Central memory CD8-positive, alpha-beta T cell (primary cell): ENCODE measurements at regions not wholly inside any gene's neighbourhood (a gene's known extent, or its start where the extent isn't known, plus 50 kb on each side); places are given as distances from the start of the nearest gene placed in this dataset.

ENCODE experiments used
- ATAC-seq: fragments of 150-1000 bp; cut with Tn5 transposase; replicated peaks from 2 replicates; pipeline ENCODE4 v1.10.0; 2022; ENCODE audit warnings: mild to moderate bottlenecking, moderate FRiP score, moderate number of reproducible peaks; ENCODE audit not compliant: poor library complexity, severe bottlenecking; ENCODE audit errors: extremely low read depth
- DNase-seq, 2 donors: peaks; one replicate each; pipeline ENCODE4 v3.0.0; 2021; ENCODE audit warnings: low spot score in 2 of 2
- H3K27ac Mint-ChIP-seq: one replicate; pipeline ENCODE4 v1.8.0; 2022; ENCODE audit warnings: low read depth, mild to moderate bottlenecking, moderate library complexity, mixed read lengths
- H3K27me3 Mint-ChIP-seq: one replicate; pipeline ENCODE4 v1.8.0; 2022; ENCODE audit warnings: mixed read lengths
- H3K36me3 Mint-ChIP-seq: one replicate; pipeline ENCODE4 v1.8.0; 2022; ENCODE audit warnings: mild to moderate bottlenecking, moderate library complexity, mixed read lengths; ENCODE audit not compliant: insufficient read depth
- H3K4me1 Mint-ChIP-seq: one replicate; pipeline ENCODE4 v1.8.0; 2022; ENCODE audit warnings: mixed read lengths
- H3K4me3 Mint-ChIP-seq: one replicate; pipeline ENCODE4 v1.8.0; 2022; ENCODE audit warnings: mild to moderate bottlenecking, moderate library complexity, mixed read lengths
- H3K9me3 Mint-ChIP-seq: one replicate; pipeline ENCODE4 v1.8.0; 2022; ENCODE audit warnings: mixed read lengths

GRCh38 chr5:97854871-97855762 is 672.1 kb upstream of the RIOK2 start:
- no peak for ATAC-seq

GRCh38 chr5:97874491-97874890 is 691.4 kb upstream of the RIOK2 start:
- H3K27me3 Mint-ChIP-seq = no peaks in the 10 kb centered on the region
- DNase-seq = no peak
- no peaks in the 10 kb centered on the region for H3K36me3 Mint-ChIP-seq
- no peaks in the 10 kb centered on the region for H3K4me1 Mint-ChIP-seq
- H3K9me3 Mint-ChIP-seq = peaks cover 10% of the 10 kb centered on the region
- H3K4me3 Mint-ChIP-seq = no peak overlapping the region
- no peak for ATAC-seq
- no peak overlapping the region for H3K27ac Mint-ChIP-seq

More at GRCh38 chr5:97854871-97855762, 672.1 kb upstream of the RIOK2 start:
- Mint-ChIP-seq H3K27ac (no peak overlapping the region), H3K4me3 (no peak overlapping the region), H3K9me3 (peaks cover 12% of the 10 kb centered on the region), H3K36me3 (no peaks in the 10 kb centered on the region), H3K4me1 (no peaks in the 10 kb centered on the region), H3K27me3 (no peaks in the 10 kb centered on the region)
- DNase-seq = no peak

DNA sequence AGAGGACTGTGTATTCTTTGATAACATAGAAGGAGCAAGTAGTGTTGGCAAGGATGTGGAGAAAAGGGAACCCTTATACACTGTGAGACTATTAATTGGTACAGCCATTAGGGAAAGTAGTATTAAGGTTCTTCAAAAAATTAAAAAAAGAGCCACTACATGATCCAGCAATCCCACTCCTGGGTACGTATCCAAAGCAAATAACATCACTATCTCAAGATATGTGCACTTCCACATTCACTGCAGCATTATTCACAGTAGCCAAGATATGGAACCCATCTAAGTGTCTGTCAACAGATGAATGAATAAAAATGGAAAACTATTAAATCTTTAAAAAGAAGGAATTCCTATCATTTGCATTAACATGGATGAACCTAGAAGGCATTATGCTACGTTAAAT is 693.2 kb upstream of the RIOK2 start:
- Mint-ChIP-seq H3K4me1 (no peaks in the 10 kb centered on the region), H3K9me3 (peaks cover 5% of the 10 kb centered on the region), H3K4me3 (no peak overlapping the region), H3K27me3 (no peaks in the 10 kb centered on the region), H3K27ac (no peak overlapping the region), H3K36me3 (no peaks in the 10 kb centered on the region)
- ATAC-seq (no peak), DNase-seq (no peak)

GRCh38 chr5:97877588-97877987 is 694.5 kb upstream of the RIOK2 start:
- DNase-seq = no peak
- peaks cover 5% of the 10 kb centered on the region for H3K9me3 Mint-ChIP-seq
- no peak overlapping the region for H3K27ac Mint-ChIP-seq
- H3K4me1 Mint-ChIP-seq = no peaks in the 10 kb centered on the region
- ATAC-seq = no peak
- no peaks in the 10 kb centered on the region for H3K27me3 Mint-ChIP-seq
- no peak overlapping the region for H3K4me3 Mint-ChIP-seq
- H3K36me3 Mint-ChIP-seq = no peaks in the 10 kb centered on the region

- Mint-ChIP-seq H3K4me1 (no peaks in the 10 kb centered on the region), H3K36me3 (no peaks in the 10 kb centered on the region), H3K9me3 (peaks cover 5% of the 10 kb centered on the region), H3K27me3 (no peaks in the 10 kb centered on the region), H3K27ac (no peak overlapping the region), H3K4me3 (no peak overlapping the region)
- no peak for DNase-seq
- ATAC-seq = no peak
Observed at GRCh38 chr5:97888439-97888838, 705.4 kb upstream of the RIOK2 start.

DNA sequence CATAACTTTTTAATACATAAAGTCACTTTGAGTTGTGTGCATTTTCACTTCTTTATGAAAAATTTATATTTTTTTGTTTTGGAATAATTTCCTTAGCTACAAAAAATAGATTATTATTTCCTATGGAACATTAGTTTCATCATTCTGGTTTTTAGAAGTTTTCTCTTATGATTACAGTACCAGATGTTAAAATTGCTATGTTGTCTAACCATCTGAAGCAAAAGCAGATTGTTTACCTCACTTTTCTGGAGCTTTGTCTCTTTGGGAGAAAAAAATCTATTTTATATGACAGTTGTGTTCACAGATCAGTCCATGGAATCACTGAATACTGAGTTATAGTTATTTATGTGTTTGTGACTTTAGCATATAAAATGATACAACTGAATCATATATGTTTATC is 708.9 kb upstream of the RIOK2 start:
- H3K27me3 Mint-ChIP-seq = no peaks in the 10 kb centered on the region
- H3K27ac Mint-ChIP-seq = no peak overlapping the region
- H3K9me3 Mint-ChIP-seq = no peaks in the 10 kb centered on the region
- DNase-seq (no peak), ATAC-seq (no peak)
- no peaks in the 10 kb centered on the region for H3K4me1 Mint-ChIP-seq
- no peaks in the 10 kb centered on the region for H3K36me3 Mint-ChIP-seq
- H3K4me3 Mint-ChIP-seq = no peak overlapping the region

DNA sequence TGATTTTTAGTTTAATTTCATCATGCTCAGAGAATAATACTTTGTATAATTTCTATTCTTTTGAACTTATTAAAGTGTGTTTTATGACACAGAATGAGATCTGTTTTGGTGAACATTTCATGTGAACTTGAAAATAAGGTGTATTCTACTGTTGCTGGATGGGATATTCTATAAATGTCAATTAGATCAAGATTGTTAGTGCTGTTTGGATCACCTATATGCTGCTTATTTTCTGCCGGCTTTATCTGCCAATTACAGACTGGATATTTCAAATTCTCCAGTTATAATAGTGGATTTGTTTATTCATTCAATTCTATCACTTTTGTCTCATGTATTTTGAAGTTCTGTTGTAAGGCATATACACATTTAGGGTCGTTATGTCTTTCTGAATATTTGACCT is 720.7 kb upstream of the RIOK2 start:
- Mint-ChIP-seq H3K4me1 (no peaks in the 10 kb centered on the region), H3K9me3 (peaks cover 17% of the 10 kb centered on the region), H3K4me3 (no peak overlapping the region), H3K27me3 (no peaks in the 10 kb centered on the region), H3K36me3 (no peaks in the 10 kb centered on the region), H3K27ac (no peak overlapping the region)
- DNase-seq (no peak), ATAC-seq (no peak)

DNA sequence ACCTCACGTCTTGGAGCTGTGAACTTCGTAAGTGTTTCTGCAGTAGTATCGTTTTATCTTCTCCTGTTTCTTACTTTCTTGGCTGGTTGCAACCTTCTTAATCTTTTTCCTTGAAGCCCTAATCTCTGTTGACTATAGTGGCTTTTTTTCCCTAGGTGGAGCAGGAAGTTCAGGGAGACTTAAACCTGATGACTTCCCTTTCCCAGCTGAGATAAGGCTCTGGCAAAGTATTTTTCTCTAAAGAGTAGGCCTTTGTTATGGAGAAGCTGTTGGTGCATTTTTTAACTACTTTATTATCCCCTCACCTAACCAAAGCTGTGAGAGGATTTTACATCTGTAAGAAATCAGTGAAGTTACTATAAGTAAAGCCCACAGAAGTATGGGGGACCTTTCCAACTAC is 723.1 kb upstream of the RIOK2 start:
- Mint-ChIP-seq H3K4me1 (no peaks in the 10 kb centered on the region), H3K4me3 (no peak overlapping the region), H3K27ac (no peak overlapping the region), H3K27me3 (no peaks in the 10 kb centered on the region), H3K36me3 (no peaks in the 10 kb centered on the region), H3K9me3 (peaks cover 11% of the 10 kb centered on the region)
- ATAC-seq (no peak), DNase-seq (no peak)

- Mint-ChIP-seq H3K27me3 (no peaks in the 10 kb centered on the region), H3K9me3 (peaks cover 6% of the 10 kb centered on the region), H3K36me3 (no peaks in the 10 kb centered on the region), H3K27ac (no peak overlapping the region), H3K4me3 (no peak overlapping the region), H3K4me1 (no peaks in the 10 kb centered on the region)
- DNase-seq (no peak), ATAC-seq (no peak)
Observed at GRCh38 chr5:97907646-97908400, 724.8 kb upstream of the RIOK2 start.

DNA sequence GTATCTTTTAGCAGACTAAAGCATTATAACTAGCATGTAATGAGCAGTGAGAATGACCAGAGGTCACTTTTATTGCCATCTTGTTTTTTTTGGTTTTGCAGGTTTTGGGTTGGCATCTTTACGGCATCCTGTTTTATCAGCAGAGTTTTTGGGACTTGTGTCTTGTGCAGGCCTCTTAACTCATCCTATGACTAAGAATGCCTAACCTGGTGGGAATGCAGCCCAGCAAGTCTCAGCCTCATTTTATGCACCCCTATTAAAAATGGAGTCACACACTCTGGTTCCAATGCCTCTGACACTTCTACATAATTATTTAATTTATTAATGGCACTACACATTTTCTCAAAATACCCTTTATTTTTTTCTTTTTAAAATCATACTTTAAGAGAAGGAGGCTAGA is 726.5 kb upstream of the RIOK2 start:
- Mint-ChIP-seq H3K9me3 (no peaks in the 10 kb centered on the region), H3K4me3 (no peak overlapping the region), H3K4me1 (no peaks in the 10 kb centered on the region), H3K27me3 (no peaks in the 10 kb centered on the region), H3K36me3 (no peaks in the 10 kb centered on the region), H3K27ac (no peak overlapping the region)
- ATAC-seq (no peak), DNase-seq (no peak)

GRCh38 chr5:97914483-97914882 is 731.4 kb upstream of the RIOK2 start:
- ATAC-seq (no peak), DNase-seq (no peak)
- no peaks in the 10 kb centered on the region for H3K4me1 Mint-ChIP-seq
- H3K36me3 Mint-ChIP-seq = no peaks in the 10 kb centered on the region
- H3K4me3 Mint-ChIP-seq = no peak overlapping the region
- H3K9me3 Mint-ChIP-seq = peaks cover 2% of the 10 kb centered on the region
- H3K27ac Mint-ChIP-seq = no peak overlapping the region
- no peaks in the 10 kb centered on the region for H3K27me3 Mint-ChIP-seq

- ATAC-seq = no peak
- Mint-ChIP-seq H3K36me3 (no peaks in the 10 kb centered on the region), H3K9me3 (peaks cover 6% of the 10 kb centered on the region), H3K4me1 (no peaks in the 10 kb centered on the region), H3K27me3 (no peaks in the 10 kb centered on the region), H3K4me3 (no peak overlapping the region), H3K27ac (no peak overlapping the region)
- DNase-seq = no peak
Observed at GRCh38 chr5:97915106-97915505, 732.1 kb upstream of the RIOK2 start.

DNA sequence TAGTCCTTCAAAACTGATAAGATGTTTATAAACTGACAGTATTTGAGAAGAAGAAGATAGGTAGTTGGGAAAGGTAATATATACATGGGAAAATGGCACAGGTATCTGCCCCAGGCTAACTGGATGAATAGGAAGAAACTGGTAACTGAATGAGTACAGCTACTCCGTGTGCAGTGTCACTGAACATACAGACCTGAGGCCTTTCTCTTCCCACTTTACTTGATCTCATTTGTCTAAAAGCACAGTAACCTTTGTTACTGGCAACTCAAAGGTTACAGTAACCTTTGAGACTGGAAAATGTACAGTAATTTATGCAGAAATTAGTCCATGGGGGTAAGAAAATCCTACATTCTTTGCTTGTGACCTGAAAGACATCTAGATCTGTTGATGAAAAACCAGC is 735.0 kb upstream of the RIOK2 start:
- H3K27me3 Mint-ChIP-seq = no peaks in the 10 kb centered on the region
- DNase-seq (no peak), ATAC-seq (no peak)
- no peaks in the 10 kb centered on the region for H3K36me3 Mint-ChIP-seq
- no peak overlapping the region for H3K27ac Mint-ChIP-seq
- H3K4me1 Mint-ChIP-seq = no peaks in the 10 kb centered on the region
- no peak overlapping the region for H3K4me3 Mint-ChIP-seq
- H3K9me3 Mint-ChIP-seq = peaks cover 11% of the 10 kb centered on the region
